Activated CD8-positive, alpha-beta memory T cell treated with anti-CD3 and anti-CD28 coated beads, Interleukin-2, amount 50 U/mL, for 1 hour (primary cell): ENCODE measurements at regions not wholly inside any gene's neighbourhood (a gene's known extent, or its start where the extent isn't known, plus 50 kb on each side); places are given as distances from the start of the nearest gene placed in this dataset.

Source experiments
- DNase-seq: peaks from one replicate; pipeline ENCODE4 v3.0.0-alpha.2; 2020; ENCODE audit errors: extremely low read depth

GRCh38 chr4:178037459-178038214 is 595.4 kb upstream of the AGA start:
- DNase-seq, result no peak

- no peak for DNase-seq
These were observed 614.8 kb upstream of the AGA start for GRCh38 chr4:178056996-178057395.

DNA sequence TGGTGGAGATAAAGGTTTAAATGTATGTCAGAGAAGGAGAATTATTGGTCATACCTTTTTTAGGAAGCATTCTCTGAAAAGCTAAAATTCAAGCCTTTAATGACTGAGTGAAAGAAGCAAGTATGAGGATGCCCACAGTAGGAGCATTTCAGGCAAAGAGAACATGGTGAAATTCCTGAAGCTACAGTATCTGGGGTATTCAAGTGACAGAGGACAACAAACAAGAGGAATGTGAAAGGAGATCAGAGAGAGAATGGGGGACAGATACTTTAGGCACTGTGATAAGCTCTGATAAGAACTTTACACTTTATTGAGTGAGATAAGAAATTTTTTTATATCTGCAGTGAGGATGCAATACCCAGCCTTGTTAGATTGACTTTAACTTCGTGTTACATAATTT is 621.3 kb upstream of the AGA start:
- DNase-seq, result no peak

DNA sequence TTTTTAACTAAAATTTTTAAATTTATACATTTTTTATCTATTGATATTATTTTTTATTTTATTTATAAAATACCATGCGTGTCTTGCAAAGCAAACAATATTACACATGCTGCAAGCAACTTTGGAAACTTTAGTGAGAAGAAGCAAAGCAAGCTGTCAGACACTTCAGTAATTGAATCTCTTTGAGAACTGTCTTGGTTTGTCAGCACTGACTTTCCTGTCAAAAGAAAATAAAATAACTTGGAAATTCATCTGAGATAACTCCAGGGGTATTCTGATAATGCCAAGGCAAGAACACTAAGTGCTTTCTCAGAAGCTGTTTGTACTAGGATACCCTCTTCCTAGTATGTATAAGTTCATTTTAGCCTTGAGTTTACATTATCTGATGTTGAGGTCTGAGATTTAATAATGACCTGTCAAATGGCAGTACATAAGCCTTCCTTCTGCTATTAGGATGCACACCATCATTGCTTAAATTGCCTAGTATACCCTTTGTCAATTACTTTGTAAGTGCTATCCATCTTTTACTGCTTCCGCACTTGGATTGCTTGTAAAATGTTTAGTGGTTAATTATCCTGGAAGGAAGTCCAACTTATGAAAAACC is 624.2 kb upstream of the AGA start:
- no peak for DNase-seq

- DNase-seq, result no peak
These were observed 625.9 kb upstream of the AGA start for GRCh38 chr4:178068136-178068535.

DNA sequence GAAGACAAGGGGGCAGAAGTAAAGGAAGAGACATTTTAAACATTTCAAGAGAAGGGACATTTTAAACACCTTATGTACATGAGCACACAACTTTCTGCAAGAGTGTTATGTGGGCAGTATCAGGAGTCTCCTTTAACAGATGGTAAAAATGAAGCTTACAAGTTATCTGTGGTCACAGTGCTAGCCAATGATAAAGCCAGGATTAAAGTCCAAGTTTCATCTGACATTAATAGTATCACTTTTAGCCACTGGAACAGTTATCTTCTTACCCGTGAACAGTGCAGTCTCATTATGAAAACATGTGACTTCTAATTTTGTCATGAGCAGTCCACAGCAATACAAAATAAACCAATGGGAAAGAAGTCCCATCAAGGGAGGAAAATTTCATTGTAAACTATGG is 627.9 kb upstream of the AGA start:
- no peak for DNase-seq

DNA sequence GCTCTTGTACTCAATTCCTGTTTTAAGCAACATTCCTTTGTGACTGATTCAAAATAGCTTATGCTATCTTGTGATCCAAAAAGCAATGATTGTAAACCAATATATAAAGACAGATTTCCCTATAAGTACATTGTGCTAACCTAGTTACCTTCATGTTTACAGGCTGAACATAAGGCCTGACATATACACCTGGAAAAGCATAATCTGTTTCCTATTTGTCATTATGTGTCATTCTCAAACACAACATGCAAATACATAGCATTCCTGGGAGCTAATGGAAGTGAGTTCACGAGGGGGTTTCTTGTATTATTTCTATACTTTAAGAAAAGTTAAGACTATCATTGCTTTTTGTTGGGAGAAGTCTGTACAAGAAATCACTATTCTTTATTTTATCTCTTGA is 638.1 kb upstream of the AGA start:
- no peak for DNase-seq

GRCh38 chr4:178081176-178081575 is 638.9 kb upstream of the AGA start:
- DNase-seq, result no peak

- no peak for DNase-seq
These were observed 639.7 kb upstream of the AGA start for GRCh38 chr4:178081896-178082295.

- DNase-seq, result no peak
These were observed 640.7 kb upstream of the AGA start for GRCh38 chr4:178082906-178083305.

GRCh38 chr4:178083968-178084367 is 641.7 kb upstream of the AGA start:
- DNase-seq, result no peak

DNA sequence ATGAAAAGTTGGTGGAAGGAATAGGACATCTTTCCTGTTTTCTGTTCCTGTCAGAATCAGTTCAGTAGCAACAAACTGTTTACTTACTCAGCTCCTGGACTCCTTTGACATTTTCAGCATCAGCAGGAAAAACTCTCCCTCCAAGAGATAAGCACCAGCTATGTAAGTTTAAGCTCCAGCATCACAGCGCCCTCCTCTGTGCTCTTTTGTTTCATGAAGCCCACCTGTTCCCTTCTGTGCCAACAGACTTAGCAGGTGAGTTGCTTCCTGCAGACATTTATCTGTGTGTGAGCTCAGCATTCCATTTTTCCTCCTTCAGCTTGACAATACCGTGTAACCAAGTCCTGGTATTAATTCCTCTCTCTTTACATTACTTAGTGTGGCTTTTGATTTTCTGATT is 644.1 kb upstream of the AGA start:
- no peak for DNase-seq

- DNase-seq, result no peak
These were observed 648.6 kb upstream of the AGA start for GRCh38 chr4:178090640-178091411.

DNA sequence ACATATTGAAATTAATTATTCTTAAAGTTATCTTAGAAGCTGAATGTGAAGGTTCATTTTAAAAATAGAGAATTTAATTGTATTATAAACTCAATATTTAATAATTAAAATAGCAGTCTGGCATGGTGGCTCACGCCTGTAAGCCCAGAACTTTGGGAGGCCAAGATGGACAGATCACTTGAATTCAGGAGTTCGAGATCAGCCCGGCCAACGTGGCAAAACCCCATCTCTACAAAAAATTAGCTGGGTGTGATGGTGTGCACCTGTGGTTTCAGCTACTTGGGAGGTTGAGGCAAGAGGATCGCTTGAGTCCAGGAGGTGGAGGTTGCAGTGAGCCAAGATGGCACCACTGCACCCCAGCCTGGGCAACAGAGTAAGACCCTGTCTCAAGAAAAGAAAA is 659.9 kb upstream of the AGA start:
- DNase-seq, result no peak

GRCh38 chr4:178105242-178105641 is 663.0 kb upstream of the AGA start:
- no peak for DNase-seq

GRCh38 chr4:178136736-178137345 is 694.6 kb upstream of the AGA start:
- DNase-seq, result no peak

GRCh38 chr4:178137732-178138471 is 695.7 kb upstream of the AGA start:
- DNase-seq, result no peak

GRCh38 chr4:178138491-178138890 is 696.3 kb upstream of the AGA start:
- DNase-seq, result no peak

DNA sequence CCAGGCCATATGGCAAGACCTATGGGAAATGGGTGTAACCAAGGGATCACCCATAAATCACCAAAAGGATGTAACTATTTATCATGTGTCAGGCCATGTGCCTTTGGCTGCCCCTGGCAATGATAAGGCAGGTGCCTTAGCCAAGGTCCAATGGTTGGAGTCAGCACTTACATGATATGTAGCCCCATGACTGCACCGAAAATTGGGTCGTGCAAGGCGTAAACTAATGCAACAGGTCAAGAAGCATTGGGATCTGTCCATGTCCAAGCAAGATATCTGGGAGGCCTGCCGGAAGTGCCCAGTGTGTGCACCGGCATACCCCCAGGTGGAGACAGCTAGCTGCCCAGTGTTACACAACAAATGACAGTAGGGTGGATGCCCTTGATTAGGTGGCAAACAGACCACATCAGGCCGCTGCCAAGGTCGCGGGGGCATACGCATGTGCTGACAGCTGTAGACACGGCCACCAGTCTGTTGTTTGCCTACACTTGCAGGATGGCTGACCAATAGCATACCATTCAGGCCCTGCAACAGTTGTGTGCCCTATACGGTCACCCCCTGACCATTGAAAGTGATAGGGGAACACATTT is 698.2 kb upstream of the AGA start:
- DNase-seq, result no peak

DNA sequence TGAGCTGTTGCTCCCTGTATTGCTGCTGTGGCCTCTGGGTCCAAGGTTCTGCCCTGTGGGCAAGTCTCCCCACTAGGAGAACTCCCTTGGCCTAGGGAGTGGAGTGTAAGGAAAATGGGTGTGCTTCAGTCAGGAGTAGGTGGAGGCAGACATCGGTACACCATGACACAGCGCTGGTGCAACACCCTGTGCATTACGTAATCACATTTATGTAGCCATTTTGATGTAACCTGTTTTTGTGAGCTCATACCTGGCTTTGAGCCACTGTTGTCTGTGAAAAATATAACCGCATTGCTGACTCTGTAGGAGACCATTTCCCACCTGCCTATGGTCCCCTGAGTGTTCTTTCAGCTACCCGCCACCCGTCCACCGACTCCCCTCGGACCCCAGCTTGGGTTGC is 700.5 kb upstream of the AGA start:
- DNase-seq, result no peak

DNA sequence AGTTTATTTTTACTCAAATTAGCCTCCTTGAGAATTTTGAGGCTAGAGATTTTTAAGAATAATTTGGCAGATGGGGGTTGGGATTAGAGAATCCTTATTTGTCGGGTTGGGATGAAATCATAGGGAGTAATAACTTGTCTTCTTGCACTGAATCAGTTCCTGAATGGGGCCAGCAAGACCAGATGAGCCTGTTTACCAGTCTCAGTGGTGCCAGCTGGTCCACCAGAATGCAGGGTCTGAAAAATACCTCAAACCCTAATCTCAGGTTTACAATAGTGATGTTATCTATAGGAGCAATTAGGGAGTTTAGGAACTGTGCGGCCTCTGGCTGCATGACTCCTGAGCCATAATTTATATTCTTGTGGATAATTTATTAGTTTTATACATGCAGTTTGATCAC is 705.9 kb upstream of the AGA start:
- no peak for DNase-seq
